A549 (cell line): ENCODE measurements at regions not wholly inside any gene's neighbourhood (a gene's known extent, or its start where the extent isn't known, plus 50 kb on each side); places are given as distances from the start of the nearest gene placed in this dataset.

Experiments
- ATAC-seq, 2 experiments: fragments of 200-7000 bp in 1 of 2; fragments of >200 bp in 1 of 2; cut with Nextera tagmentation in 1 of 2; cut with Tn5 transposase in 1 of 2; 3 replicates each; pipeline versions ENCODE4 v1.8.0 to v1.9.1; 2018 to 2020; ENCODE audit warnings: mild to moderate bottlenecking in 1 of 2, moderate library complexity in 1 of 2
- CTCF ChIA-PET: fragments of 300-600 bp; sonication (Branson Sonifier 250); formaldehyde crosslinking; extraction: SDS; loops from one replicate; lab custom pipeline; 2021; ENCODE audit warnings: antibody characterized with exemption, inconsistent platforms; lab: Yijun Ruan, JAX
- POLR2A ChIA-PET: fragments of 350-600 bp; formaldehyde crosslinking; extraction: SDS; loops from one replicate; lab custom pipeline; 2021; ENCODE audit warnings: antibody characterized with exemption, inconsistent platforms; lab: Yijun Ruan, JAX
- DNase-seq, 2 experiments: peaks; one replicate each; pipeline versions ENCODE4 v3.0.0 to v3.0.0-alpha.2; 2011 to 2016; ENCODE audit warnings: low read depth in 1 of 2, low spot score in 1 of 2
- FAIRE-seq: peaks from 2 replicates; lab custom pipeline; 2011; peaks lifted over from hg19 to GRCh38; lab: Jason Lieb, UNC
- H3K27ac ChIP-seq, 2 experiments: fragments of >200 bp; sonication (Bioruptor Twin); formaldehyde crosslinking; 3 replicates each; pipeline ENCODE4 v1.5.1; 2016 to 2017
- H3K4me1 ChIP-seq: fragments of >200 bp; sonication (Bioruptor Twin); formaldehyde crosslinking; 3 replicates; pipeline ENCODE4 v1.6.1; 2016
- H3K4me2 ChIP-seq: fragments of >200 bp; sonication (Bioruptor Twin); formaldehyde crosslinking; 3 replicates; pipeline ENCODE4 v1.6.1; 2016
- H3K4me3 ChIP-seq: fragments of >200 bp; sonication (Bioruptor Twin); formaldehyde crosslinking; 3 replicates; pipeline ENCODE4 v1.5.1; 2016
- H3K9me3 ChIP-seq: fragments of >200 bp; sonication (Bioruptor Twin); formaldehyde crosslinking; 3 replicates; pipeline ENCODE4 v1.6.1; 2016
- CBX8 ChIP-seq: fragments of 200-600 bp; sonication (generic); IDR thresholded peaks from 2 replicates; pipeline ENCODE4 v1.6.1; 2016
- CEBPB ChIP-seq, 2 experiments: fragments of >200 bp in 1 of 2; sonication (Bioruptor Twin) in 1 of 2; formaldehyde crosslinking in 1 of 2; IDR thresholded peaks; 2 replicates each; pipeline ENCODE4 v1.6.1; 2012 to 2016
- CHD4 ChIP-seq: fragments of 200-600 bp; sonication (generic); IDR thresholded peaks from 2 replicates; pipeline ENCODE4 v1.6.1; 2016; ENCODE audit warnings: antibody characterized with exemption, mild to moderate bottlenecking, borderline replicate concordance
- CTCF ChIP-seq: fragments of >200 bp; sonication (Bioruptor Twin); formaldehyde crosslinking; IDR thresholded peaks from 3 replicates; pipeline ENCODE4 v1.5.1; 2016
- E2F6 ChIP-seq: IDR thresholded peaks from 2 replicates; pipeline ENCODE4 v1.6.1; 2012; ENCODE audit warnings: low read depth, borderline replicate concordance
- EHF ChIP-seq: fragments of 250-450 bp; sonication (Bioruptor Pico); IDR thresholded peaks from 2 replicates; pipeline ENCODE4 v1.5.0; 2020; ENCODE audit warnings: mild to moderate bottlenecking
- ELK1 ChIP-seq: fragments of 150-350 bp; IDR thresholded peaks from 2 replicates; pipeline ENCODE4 v1.6.1; 2014; ENCODE audit warnings: low read depth, mild to moderate bottlenecking, low read length
- EP300 ChIP-seq, 2 experiments: fragments of >200 bp; sonication (Bioruptor Twin); formaldehyde crosslinking; IDR thresholded peaks; 2 replicates in 1 of 2; 3 replicates in 1 of 2; pipeline ENCODE4 v1.6.1; 2016 to 2017
- ESRRA ChIP-seq: fragments of 150-350 bp; IDR thresholded peaks from 2 replicates; pipeline ENCODE4 v1.6.1; 2014; ENCODE audit warnings: mild to moderate bottlenecking, low read length, borderline replicate concordance
- FOSB ChIP-seq: fragments of 250-450 bp; sonication (Bioruptor Pico); IDR thresholded peaks from 2 replicates; pipeline ENCODE4 v1.5.0; 2020; ENCODE audit warnings: mild to moderate bottlenecking, moderate library complexity
- GATA3 ChIP-seq: IDR thresholded peaks from 2 replicates; pipeline ENCODE4 v1.6.1; 2012; ENCODE audit warnings: borderline replicate concordance
- HDAC2 ChIP-seq: fragments of 200-600 bp; sonication (generic); IDR thresholded peaks from 2 replicates; pipeline ENCODE4 v1.6.1; 2016
- HES2 ChIP-seq: fragments of >200 bp; sonication (Bioruptor Twin); formaldehyde crosslinking; IDR thresholded peaks from 2 replicates; pipeline ENCODE4 v1.6.1; 2016
- HEYL ChIP-seq: fragments of 250-450 bp; sonication (Bioruptor Pico); IDR thresholded peaks from 2 replicates; pipeline ENCODE4 v1.8.0; 2021; ENCODE audit warnings: mild to moderate bottlenecking, moderate library complexity
- HOXB5 ChIP-seq: fragments of 250-450 bp; sonication (Bioruptor Pico); IDR thresholded peaks from 2 replicates; pipeline ENCODE4 v1.5.0; 2020; ENCODE audit warnings: mild to moderate bottlenecking, moderate library complexity
- KDM1A ChIP-seq: fragments of 200-600 bp; sonication (generic); IDR thresholded peaks from 2 replicates; pipeline ENCODE4 v1.6.1; 2016; ENCODE audit warnings: low read depth, mild to moderate bottlenecking
- KDM5A ChIP-seq: fragments of 200-600 bp; sonication (generic); IDR thresholded peaks from 2 replicates; pipeline ENCODE4 v1.6.1; 2016; ENCODE audit warnings: antibody characterized with exemption, mild to moderate bottlenecking
- NFE2L2 ChIP-seq: fragments of 150-350 bp; conservative IDR thresholded peaks from 2 replicates; pipeline ENCODE4 v1.6.1; 2014; ENCODE audit warnings: low read length
- POLR2A ChIP-seq: IDR thresholded peaks from 2 replicates; pipeline ENCODE4 v1.6.1; 2012; ENCODE audit warnings: mild to moderate bottlenecking, low read length
- POLR2AphosphoS2 ChIP-seq: conservative IDR thresholded peaks from 2 replicates; pipeline ENCODE4 v1.6.1; 2012; ENCODE audit warnings: low read length, improper control_type of control experiment, inconsistent platforms
- USF2 ChIP-seq: fragments of 450-650 bp; IDR thresholded peaks from 2 replicates; pipeline ENCODE4 v1.6.1; 2014; ENCODE audit warnings: antibody characterized with exemption
- ZSCAN20 ChIP-seq: fragments of 250-450 bp; sonication (Bioruptor Pico); IDR thresholded peaks from 2 replicates; pipeline ENCODE4 v1.8.0; 2022; ENCODE audit warnings: mild to moderate bottlenecking, moderate library complexity
- WGBS: methylation state at CpG from one replicate; pipeline ENCODE4 v1.1.6; 2017; ENCODE audit errors: missing lambda C conversion rate; 5-methylcytosine and 5-hydroxymethylcytosine counted together

- POLR2A ChIA-PET: no interaction called here
- WGBS: 62% methylated on average over 2 of the region's 2 CpGs
- FAIRE-seq: no peak
These were observed 143.5 kb downstream of the NFKBIZ start for GRCh38 chr3:101992863-101993262.

GRCh38 chr3:101994386-101994785, 145.1 kb downstream of the NFKBIZ start:
- Histone ChIP-seq H3K4me1 (peaks cover 6% of the 10 kb centered on the region; the same call in 1 of the 3 replicates), H3K4me3 (no peak overlapping the region), H3K9me3 (no peaks in the 10 kb centered on the region), H3K27ac (no peak overlapping the region), H3K4me2 (no peak overlapping the region)
- WGBS: 42% methylated on average over 3 of the region's 3 CpGs
- ChIA-PET CTCF (no interaction called here), POLR2A (no interaction called here)
- TF ChIP-seq CEBPB (IDR thresholded peaks at IDR 0.05) (no peak), HOXB5 (CRISPR knock-in tag) (no peak), POLR2AphosphoS2 (no peak), ESRRA (no peak), EHF (CRISPR knock-in tag) (no peak), ZSCAN20 (no peak), GATA3 (no peak), ELK1 (no peak), KDM1A (no peak), HES2 (no peak), EP300 (IDR thresholded peaks at IDR 0.05) (no peak), KDM5A (no peak), E2F6 (no peak), FOSB (no peak), CTCF (no peak), HDAC2 (no peak), POLR2A (no peak), CBX8 (no peak), NFE2L2 (no peak), CHD4 (no peak)
- ATAC-seq (no peak), FAIRE-seq (no peak), DNase-seq (no peak)

More at GRCh38 chr3:101992863-101993262, 143.5 kb downstream of the NFKBIZ start:
- CTCF ChIA-PET: interaction anchor here (0.6 to 1.2 kb wide), 3 partner anchors 34 to 854 kb away, joined by 4 read pairs; no protein-coding TSS in a partner anchor
- TF ChIP-seq HEYL (CRISPR knock-in tag) (no peak), USF2 (no peak), ELK1 (no peak)
- Histone ChIP-seq H3K9me3 (no peaks in the 10 kb centered on the region), H3K4me2 (no peak overlapping the region), H3K4me1 (peaks cover 6% of the 10 kb centered on the region; the same call in 1 of the 3 replicates), H3K4me3 (no peak overlapping the region), H3K27ac (no peak overlapping the region)
- ATAC-seq: no peak
- DNase-seq: no peak
